GM18907 (cell line): ENCODE measurements at regions not wholly inside any gene's neighbourhood (a gene's known extent, or its start where the extent isn't known, plus 50 kb on each side); places are given as distances from the start of the nearest gene placed in this dataset.

ENCODE experiments used
- ATAC-seq: cut with Tn5 transposase; IDR thresholded peaks from one replicate; pipeline ENCODE4 v1.9.1; 2021; ENCODE audit warnings: mild to moderate bottlenecking, moderate library complexity; ENCODE audit not compliant: unreplicated experiment

GRCh38 chr20:50258790-50259483 lies 68.3 kb downstream of the CEBPB start:
- no peak for ATAC-seq

- ATAC-seq, result no peak
Observed at GRCh38 chr20:50259705-50260478, 69.3 kb downstream of the CEBPB start.

GRCh38 chr20:50260479-50261221 lies 70.0 kb downstream of the CEBPB start:
- no peak for ATAC-seq

- no peak for ATAC-seq
Observed at GRCh38 chr20:50261471-50262212, 71.0 kb downstream of the CEBPB start.

- ATAC-seq, result no peak
Observed at GRCh38 chr20:50263831-50264230, 73.2 kb downstream of the CEBPB start.

GRCh38 chr20:50264534-50265145 lies 74.0 kb downstream of the CEBPB start:
- no peak for ATAC-seq

- no peak for ATAC-seq
Observed at GRCh38 chr20:50265245-50265946, 74.8 kb downstream of the CEBPB start.

- no peak for ATAC-seq
Observed at GRCh38 chr20:50266293-50267040, 75.8 kb downstream of the CEBPB start.

GRCh38 chr20:50267041-50267865 lies 76.6 kb downstream of the CEBPB start:
- ATAC-seq, result no peak

GRCh38 chr20:50267866-50268219 lies 77.2 kb downstream of the CEBPB start:
- no peak for ATAC-seq

- no peak for ATAC-seq
Observed at GRCh38 chr20:50269091-50270033, 78.7 kb downstream of the CEBPB start.

GRCh38 chr20:50270034-50270395 lies 79.4 kb downstream of the CEBPB start:
- no peak for ATAC-seq

GRCh38 chr20:50270569-50270968 lies 79.9 kb downstream of the CEBPB start:
- ATAC-seq, result no peak

- ATAC-seq, result no peak
Observed at GRCh38 chr20:50271176-50271575, 80.5 kb downstream of the CEBPB start.

- ATAC-seq, result no peak
Observed at GRCh38 chr20:50271612-50272011, 81.0 kb downstream of the CEBPB start.

GRCh38 chr20:50272030-50272723 lies 81.5 kb downstream of the CEBPB start:
- no peak for ATAC-seq
